HG03432 (cell line): ENCODE measurements at regions not wholly inside any gene's neighbourhood (a gene's known extent, or its start where the extent isn't known, plus 50 kb on each side); places are given as distances from the start of the nearest gene placed in this dataset.

Experiments
- ATAC-seq: cut with Tn5 transposase; IDR thresholded peaks from one replicate; pipeline ENCODE4 v1.9.1; 2021; ENCODE audit warnings: mild to moderate bottlenecking, moderate library complexity; ENCODE audit not compliant: unreplicated experiment

DNA sequence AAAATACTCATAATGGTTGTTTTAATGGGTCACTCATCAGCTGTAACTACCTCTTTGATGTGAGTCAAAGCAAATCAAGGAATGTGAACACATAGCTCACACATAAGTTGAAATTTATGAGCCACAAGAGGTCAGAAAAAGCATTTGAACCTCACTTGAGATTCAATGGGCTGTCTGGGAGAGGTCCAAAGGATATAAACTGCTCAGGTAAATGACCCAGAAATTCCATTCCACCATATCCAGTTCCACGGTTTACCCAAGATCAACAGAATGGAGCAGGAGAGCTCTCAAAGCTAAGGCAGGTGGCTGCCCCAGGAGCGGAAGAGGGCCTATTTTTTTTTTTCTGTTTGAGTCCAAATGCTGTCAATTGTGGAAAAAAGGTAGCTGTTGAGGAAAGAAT lies 464.1 kb downstream of the TNS1 start:
- no peak for ATAC-seq

- no peak for ATAC-seq
Measured at GRCh38 chr2:217535957-217536708, 466.7 kb downstream of the TNS1 start.

GRCh38 chr2:217530392-217531090 lies 472.3 kb downstream of the TNS1 start:
- ATAC-seq = no peak

DNA sequence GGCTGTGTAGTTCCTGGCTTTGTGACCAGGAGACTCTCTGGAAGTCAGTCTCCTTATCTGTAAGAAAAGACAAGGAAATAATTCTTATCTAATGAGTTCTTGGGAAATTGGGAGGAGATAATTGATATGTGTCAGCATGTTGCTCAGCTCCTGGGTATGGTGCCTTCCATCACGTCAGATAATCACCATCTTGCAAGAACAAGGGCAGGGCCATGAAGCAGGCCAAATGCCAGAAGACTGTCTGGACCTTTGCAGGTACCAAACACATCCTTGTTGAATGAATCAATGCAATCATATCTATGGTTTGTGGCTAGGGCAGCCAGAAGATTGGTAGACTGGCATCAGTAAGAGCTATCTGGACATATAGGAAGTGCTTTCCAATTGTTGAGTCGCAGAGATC lies 473.5 kb downstream of the TNS1 start:
- ATAC-seq = no peak

GRCh38 chr2:217527590-217528202 lies 475.1 kb downstream of the TNS1 start:
- ATAC-seq = no peak

DNA sequence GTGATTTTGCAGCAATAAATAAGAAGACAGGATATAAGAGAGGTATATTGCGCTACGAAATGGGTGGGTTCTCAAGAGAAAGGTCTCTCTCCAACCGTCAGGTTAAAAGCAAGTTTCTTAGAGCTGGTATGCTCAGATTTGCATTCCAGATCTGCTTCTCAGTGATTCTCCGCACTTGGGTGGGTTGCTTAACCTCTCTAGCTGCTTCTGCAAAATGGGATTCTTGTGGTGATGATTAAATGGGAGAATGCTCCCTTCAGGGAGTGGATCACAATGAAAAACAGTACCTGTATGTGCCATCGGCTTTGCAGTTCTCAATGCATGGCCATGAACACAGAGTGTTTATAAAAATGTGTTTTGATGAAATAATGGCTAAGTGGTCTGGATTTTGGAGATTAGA lies 477.7 kb downstream of the TNS1 start:
- no peak for ATAC-seq

- no peak for ATAC-seq
Measured at GRCh38 chr2:217523286-217523685, 479.5 kb downstream of the TNS1 start.

DNA sequence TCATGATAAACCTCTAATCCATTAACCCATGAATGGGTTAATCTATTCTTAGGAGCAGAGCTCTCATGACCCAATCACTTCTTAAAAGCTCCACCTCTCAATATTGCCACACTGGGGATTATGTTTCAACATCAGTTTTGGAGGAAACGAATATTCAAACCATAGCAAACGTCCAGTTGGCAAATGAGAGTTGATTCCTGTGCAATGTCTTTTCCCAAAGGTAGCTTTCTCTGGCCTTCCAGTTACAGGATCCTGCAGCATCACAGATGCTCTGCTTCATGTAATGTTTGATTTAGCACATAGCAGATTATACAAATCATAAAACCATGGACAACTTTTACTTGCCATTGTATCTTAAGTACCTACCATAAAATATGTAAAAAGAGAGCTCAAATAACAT lies 481.0 kb downstream of the TNS1 start:
- no peak for ATAC-seq

DNA sequence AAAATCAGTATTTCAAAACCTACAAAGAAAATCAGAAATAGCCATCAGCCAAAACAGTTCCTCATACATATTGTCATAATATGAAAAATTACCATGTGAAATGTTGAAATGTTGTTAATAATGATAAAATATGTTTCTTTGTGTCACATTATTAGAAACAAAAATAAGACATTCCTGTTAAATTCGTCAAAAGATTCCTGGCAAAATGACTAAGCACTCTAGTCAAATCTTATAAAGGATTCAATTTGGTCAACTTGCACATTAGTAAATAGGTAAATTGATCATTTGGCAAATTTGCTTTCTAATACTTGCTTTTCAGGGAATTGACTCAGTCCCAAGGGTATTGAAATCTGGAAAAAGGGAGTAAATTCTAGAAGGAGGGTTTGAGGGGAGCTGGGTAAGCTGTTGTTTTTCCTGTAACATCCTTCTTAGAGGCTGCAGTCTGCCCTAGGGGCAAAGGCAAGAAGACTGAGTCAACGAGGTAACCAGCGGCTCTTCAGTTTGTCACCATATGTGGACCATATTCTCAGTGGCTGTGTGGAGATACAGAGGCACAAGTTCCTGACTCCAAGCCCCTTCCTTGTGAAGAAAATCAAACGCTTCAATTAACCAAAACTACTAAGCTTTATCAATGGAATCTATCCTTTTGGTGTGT lies 482.3 kb downstream of the TNS1 start:
- no peak for ATAC-seq

GRCh38 chr2:217517402-217517801 lies 485.4 kb downstream of the TNS1 start:
- no peak for ATAC-seq

- ATAC-seq = no peak
Measured at GRCh38 chr2:217515615-217516309, 487.0 kb downstream of the TNS1 start.

DNA sequence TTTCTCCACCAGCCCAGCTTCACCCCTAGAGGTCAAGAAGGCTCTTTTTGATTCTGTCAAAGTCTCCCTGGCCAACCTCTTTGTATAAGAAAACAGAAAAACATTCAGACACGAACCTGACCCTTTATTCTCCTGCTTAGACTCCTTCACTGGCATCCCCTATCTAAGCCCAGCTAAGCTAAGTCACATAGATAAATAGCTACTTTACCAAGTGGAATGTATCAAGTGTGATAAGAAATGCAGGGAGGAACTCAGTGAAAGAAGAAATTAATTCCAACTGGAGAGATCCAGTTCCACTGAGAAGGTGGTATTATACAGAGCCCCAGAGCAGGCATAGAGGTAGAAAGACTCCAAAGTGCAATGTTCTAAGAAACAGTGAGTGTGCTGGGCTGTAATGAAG lies 489.5 kb downstream of the TNS1 start:
- ATAC-seq = no peak

DNA sequence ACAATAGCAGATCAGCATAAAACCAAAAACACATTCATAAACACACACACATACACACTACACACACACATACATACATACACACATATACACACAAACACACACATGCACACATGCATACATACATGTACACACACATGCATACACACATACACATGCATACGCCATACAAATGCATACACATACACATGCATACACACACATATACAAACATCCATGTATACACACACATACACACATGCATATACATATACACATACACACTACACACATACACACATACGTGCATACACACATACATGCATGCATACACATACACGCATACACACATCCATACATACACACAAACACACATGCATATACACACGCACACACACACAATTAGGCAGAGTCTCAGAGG lies 490.1 kb downstream of the TNS1 start:
- ATAC-seq = no peak

DNA sequence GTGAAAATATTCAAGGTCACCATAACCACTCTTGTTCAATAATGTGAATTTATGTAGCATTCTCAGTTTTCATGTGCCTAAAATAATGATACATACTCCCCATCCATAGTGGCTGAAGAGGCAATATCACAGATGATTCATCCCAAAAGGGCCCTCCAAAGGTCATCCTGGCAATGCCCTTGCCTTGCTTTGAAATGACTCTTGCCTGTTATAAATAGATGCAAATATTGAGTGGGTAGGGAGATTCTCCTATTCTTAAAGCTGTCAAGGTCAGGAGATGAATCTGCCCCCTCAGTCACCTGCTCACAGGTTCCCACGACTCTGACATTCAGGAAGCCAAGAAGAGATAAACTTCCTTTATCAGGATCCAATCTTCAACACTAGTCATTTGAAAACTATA lies 490.5 kb downstream of the TNS1 start:
- ATAC-seq = no peak

- no peak for ATAC-seq
Measured at GRCh38 chr2:217511850-217512249, 490.9 kb downstream of the TNS1 start.

DNA sequence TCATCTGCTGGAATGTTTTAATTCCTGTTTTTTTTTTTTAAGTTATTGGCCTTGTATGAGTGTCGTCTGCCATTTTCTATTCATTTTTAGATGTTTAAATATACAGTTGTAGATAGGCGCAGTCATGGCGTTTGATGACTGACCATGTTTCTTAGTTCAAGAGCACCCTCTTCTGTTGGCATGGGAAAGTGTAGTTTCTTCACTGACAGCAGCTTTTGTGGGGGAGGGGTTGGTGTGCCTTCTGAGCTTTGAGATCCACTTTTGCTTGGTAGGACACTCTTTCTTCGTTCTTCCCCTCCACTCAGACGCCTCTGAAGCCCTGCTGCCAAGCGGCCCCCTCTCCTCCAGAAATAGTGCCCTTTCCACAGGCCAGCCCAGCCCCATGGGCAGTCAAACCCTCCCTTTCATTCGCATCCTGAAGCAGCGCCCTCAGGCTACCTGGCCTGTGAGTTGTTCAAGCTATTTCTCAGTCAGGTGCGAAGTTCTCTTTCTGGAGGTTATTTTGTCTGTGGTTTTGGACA lies 492.0 kb downstream of the TNS1 start:
- peak; percentile 65 for ATAC-seq

DNA sequence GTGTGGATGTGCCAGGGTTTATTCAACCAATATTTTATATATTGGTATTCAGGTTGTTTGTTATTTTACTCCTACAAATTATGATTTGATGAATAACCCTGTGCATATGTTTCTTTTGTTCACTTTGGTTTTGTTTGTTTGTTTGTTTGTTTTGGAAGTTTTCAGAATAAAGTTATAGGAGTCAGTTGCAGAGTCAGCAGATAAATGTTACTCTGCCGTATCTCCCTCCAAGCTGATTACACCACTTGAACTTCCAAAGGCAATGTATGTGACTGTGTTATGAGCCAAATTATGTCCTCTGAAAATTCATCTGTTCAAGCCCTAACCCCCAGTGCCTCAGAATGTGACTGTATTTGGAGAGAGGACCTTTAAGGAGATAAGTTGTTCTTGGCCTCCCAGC lies 497.5 kb downstream of the TNS1 start:
- no peak for ATAC-seq

DNA sequence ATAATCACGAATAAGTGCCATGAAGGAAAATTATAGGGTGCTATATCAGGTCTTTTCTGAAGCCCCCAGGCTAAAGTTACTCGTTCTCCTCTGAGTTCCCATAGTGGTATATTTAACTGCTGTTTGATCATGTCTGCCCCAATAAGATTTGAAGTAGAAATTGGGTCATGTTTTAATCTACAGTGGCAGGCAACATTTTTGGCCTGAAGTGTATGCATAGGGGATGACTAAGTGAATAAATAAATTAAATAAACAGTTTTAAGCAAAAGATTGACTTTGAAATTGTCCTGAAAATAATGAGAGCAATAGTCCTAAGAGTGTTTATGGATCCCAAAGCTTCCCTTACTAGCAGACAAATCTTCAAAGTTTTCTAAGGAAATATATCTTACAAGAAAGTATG lies 500.9 kb downstream of the TNS1 start:
- no peak for ATAC-seq

- ATAC-seq = no peak
Measured at GRCh38 chr2:217497843-217498377, 504.9 kb downstream of the TNS1 start.

DNA sequence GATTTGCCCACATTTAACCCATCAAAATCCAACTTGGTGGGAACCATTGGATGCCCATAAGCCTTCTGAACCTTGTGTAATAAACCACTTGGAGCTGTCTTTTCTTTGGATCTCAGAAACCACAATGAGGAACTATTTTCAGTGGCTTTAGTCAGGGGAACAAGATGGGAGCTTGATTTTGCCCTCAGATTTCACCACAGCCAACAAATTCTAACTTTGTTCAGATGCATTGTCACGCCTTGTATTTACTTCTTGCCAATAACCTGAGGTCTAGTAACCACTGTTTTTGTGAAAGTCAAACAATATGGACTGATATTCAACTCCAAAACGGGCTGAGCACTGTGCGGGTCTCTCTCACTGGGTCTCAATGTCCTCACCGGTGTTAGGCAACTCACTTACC lies 508.2 kb downstream of the TNS1 start:
- no peak for ATAC-seq

DNA sequence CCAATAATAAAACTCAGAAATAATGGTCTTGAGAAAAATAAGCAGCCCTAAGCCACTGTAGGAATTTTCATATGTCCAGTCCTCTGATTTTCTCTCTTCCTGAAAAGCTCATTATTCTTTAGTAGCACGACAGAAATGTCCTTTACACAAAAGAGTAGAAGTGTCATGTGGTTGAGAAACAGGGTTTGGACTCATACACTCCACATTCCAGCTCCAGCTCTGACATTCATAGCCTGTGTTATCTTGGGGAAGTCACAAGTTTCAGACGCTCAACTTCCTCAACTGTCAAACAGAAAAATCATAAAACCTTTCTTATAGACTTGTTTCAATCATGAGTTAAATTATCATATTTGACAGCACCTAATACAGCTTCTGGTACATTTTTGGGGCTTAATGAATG lies 511.5 kb downstream of the TNS1 start:
- ATAC-seq = no peak
